ENCODE measurements at regions not wholly inside any gene's neighbourhood (a gene's known extent, or its start where the extent isn't known, plus 50 kb on each side); places are given as distances from the start of the nearest gene placed in this dataset.

- Histone ChIP-seq H3K4me3 (no peak overlapping the region), H3K9me3 (no peaks in the 10 kb centered on the region), H3K4me1 (no peaks in the 10 kb centered on the region), H3K4me2 (no peak overlapping the region), H3K27ac (no peak overlapping the region)
- 14% methylated on average over 1 of the region's 1 CpG for WGBS (ENCODE audit: missing lambda C conversion rate)
- TF ChIP-seq GATA3 (IDR thresholded peaks at IDR 0.05; ENCODE audit: borderline replicate concordance) (no peak), HDAC2 (IDR thresholded peaks at IDR 0.05) (no peak), PHF8 (IDR thresholded peaks at IDR 0.05; ENCODE audit: borderline replicate concordance, low read depth) (no peak), CEBPB (IDR thresholded peaks at IDR 0.05) (no peak), JUN (IDR thresholded peaks at IDR 0.05) (no peak), FOSL2 (IDR thresholded peaks at IDR 0.05) (no peak), FOSL2 (CRISPR knock-in tag; IDR thresholded peaks at IDR 0.05) (no peak), HOXB5 (CRISPR knock-in tag; IDR thresholded peaks at IDR 0.05) (no peak), POLR2A (IDR thresholded peaks at IDR 0.05; ENCODE audit: low read length) (no peak), ZNF302 (CRISPR knock-in tag; IDR thresholded peaks at IDR 0.05) (no peak), PBX3 (IDR thresholded peaks at IDR 0.05) (no peak), KDM1A (IDR thresholded peaks at IDR 0.05; ENCODE audit: low read depth) (no peak), NFE2L2 (conservative IDR thresholded peaks at IDR 0.05; ENCODE audit: low read length) (no peak), E2F6 (IDR thresholded peaks at IDR 0.05; ENCODE audit: borderline replicate concordance, low read depth) (no peak), REST (IDR thresholded peaks at IDR 0.05) (no peak)
- TF ChIP-seq, protein P1, sequence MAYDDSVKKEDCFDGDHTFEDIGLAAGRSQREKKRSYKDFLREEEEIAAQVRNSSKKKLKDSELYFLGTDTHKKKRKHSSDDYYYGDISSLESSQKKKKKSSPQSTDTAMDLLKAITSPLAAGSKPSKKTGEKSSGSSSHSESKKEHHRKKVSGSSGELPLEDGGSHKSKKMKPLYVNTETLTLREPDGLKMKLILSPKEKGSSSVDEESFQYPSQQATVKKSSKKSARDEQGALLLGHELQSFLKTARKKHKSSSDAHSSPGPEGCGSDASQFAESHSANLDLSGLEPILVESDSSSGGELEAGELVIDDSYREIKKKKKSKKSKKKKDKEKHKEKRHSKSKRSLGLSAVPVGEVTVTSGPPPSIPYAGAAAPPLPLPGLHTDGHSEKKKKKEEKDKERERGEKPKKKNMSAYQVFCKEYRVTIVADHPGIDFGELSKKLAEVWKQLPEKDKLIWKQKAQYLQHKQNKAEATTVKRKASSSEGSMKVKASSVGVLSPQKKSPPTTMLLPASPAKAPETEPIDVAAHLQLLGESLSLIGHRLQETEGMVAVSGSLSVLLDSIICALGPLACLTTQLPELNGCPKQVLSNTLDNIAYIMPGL (CRISPR knock-in tag; IDR thresholded peaks at IDR 0.05; ENCODE audit: borderline replicate concordance), result no peak
- FAIRE-seq (no peak), DNase-seq (ENCODE audit: low read depth in 1 of 2, low spot score in 1 of 2) (no peak), ATAC-seq (no peak)
- ChIA-PET POLR2A (no interaction called here), CTCF (no interaction called here)
Observed at GRCh38 chr18:28574175-28574574, 397.2 kb upstream of the CDH2 start.

- ATAC-seq (no peak), FAIRE-seq (no peak), DNase-seq (ENCODE audit: low read depth in 1 of 2, low spot score in 1 of 2) (no peak)
- 23% methylated on average over 2 of the region's 2 CpGs for WGBS (ENCODE audit: missing lambda C conversion rate)
- H3K4me1 ChIP-seq, result no peaks in the 10 kb centered on the region
- no peaks in the 10 kb centered on the region for H3K9me3 ChIP-seq
- H3K4me2 ChIP-seq, result no peak overlapping the region
- TF ChIP-seq NFE2L2 (conservative IDR thresholded peaks at IDR 0.05; ENCODE audit: low read length), result no peak
- no peak for TF ChIP-seq BHLHE40 (IDR thresholded peaks at IDR 0.05; ENCODE audit: low read depth, low read length)
- TF ChIP-seq, protein P2, sequence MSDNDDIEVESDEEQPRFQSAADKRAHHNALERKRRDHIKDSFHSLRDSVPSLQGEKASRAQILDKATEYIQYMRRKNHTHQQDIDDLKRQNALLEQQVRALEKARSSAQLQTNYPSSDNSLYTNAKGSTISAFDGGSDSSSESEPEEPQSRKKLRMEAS (IDR thresholded peaks at IDR 0.05), result no peak
- TF ChIP-seq POLR2AphosphoS2 (conservative IDR thresholded peaks at IDR 0.05; ENCODE audit: low read length), result no peak
- TF ChIP-seq EHMT2 (IDR thresholded peaks at IDR 0.05; ENCODE audit: low read depth), result no peak
- TF ChIP-seq EP300 (IDR thresholded peaks at IDR 0.05), result no peak
- TF ChIP-seq FOXS1 (CRISPR knock-in tag; IDR thresholded peaks at IDR 0.05), result no peak
- no peak for TF ChIP-seq CHD2 (IDR thresholded peaks at IDR 0.05; ENCODE audit: low read length, partially characterized antibody)
- TF ChIP-seq SREBF2 (IDR thresholded peaks at IDR 0.05), result no peak
- no peak for TF ChIP-seq POLR2A (IDR thresholded peaks at IDR 0.05; ENCODE audit: low read length)
- TF ChIP-seq CHD4 (IDR thresholded peaks at IDR 0.05; ENCODE audit: borderline replicate concordance), result no peak
- no peak for TF ChIP-seq HOXB13 (CRISPR knock-in tag; IDR thresholded peaks at IDR 0.05; ENCODE audit: low read depth)
- ChIA-PET POLR2A (no interaction called here), CTCF (no interaction called here)
- H3K27ac ChIP-seq, result no peak overlapping the region
- no peak overlapping the region for H3K4me3 ChIP-seq
Observed at GRCh38 chr18:28571929-28572328, 395.0 kb upstream of the CDH2 start.
